ENCODE measurements at regions not wholly inside any gene's neighbourhood (a gene's known extent, or its start where the extent isn't known, plus 50 kb on each side); places are given as distances from the start of the nearest gene placed in this dataset.
A peak's percentile ranks its signal among the peaks of the same experiment; 100 is the strongest.

GRCh38 chr10:131514454-131514853 is 202.9 kb upstream of the TCERG1L start:
- no peaks in the 10 kb centered on the region for H3K36me3 ChIP-seq (ENCODE audit: control insufficient read depth, insufficient read depth, low read length)
- H3K4me3 ChIP-seq (ENCODE audit: low read depth, low read length) = no peak overlapping the region
- no peak for TF ChIP-seq CTCF (IDR thresholded peaks at IDR 0.05; ENCODE audit: insufficient read depth, low read length, severe bottlenecking)
- peak; percentile 1 for DNase-seq (ENCODE audit: low read depth)
- FAIRE-seq = no peak
- H3K27me3 ChIP-seq (ENCODE audit: control insufficient read depth, insufficient read depth, low read length) = no peaks in the 10 kb centered on the region

GRCh38 chr10:131516285-131516684 is 204.8 kb upstream of the TCERG1L start:
- Histone ChIP-seq H3K27me3 (ENCODE audit: control insufficient read depth, insufficient read depth, low read length) (no peaks in the 10 kb centered on the region), H3K4me3 (ENCODE audit: low read depth, low read length) (no peak overlapping the region), H3K36me3 (ENCODE audit: control insufficient read depth, insufficient read depth, low read length) (no peaks in the 10 kb centered on the region)
- FAIRE-seq (no peak), DNase-seq (ENCODE audit: low read depth) (no peak)
- no peak for TF ChIP-seq CTCF (IDR thresholded peaks at IDR 0.05; ENCODE audit: insufficient read depth, low read length, severe bottlenecking)

- no peaks in the 10 kb centered on the region for H3K36me3 ChIP-seq (ENCODE audit: control insufficient read depth, insufficient read depth, low read length)
- H3K27me3 ChIP-seq (ENCODE audit: control insufficient read depth, insufficient read depth, low read length) = no peaks in the 10 kb centered on the region
- DNase-seq (ENCODE audit: low read depth) (no peak), FAIRE-seq (no peak)
- no peak overlapping the region for H3K4me3 ChIP-seq (ENCODE audit: low read depth, low read length)
- TF ChIP-seq CTCF (IDR thresholded peaks at IDR 0.05; ENCODE audit: insufficient read depth, low read length, severe bottlenecking) = no peak
These were observed 206.3 kb upstream of the TCERG1L start for GRCh38 chr10:131517781-131518180.

- DNase-seq (ENCODE audit: low read depth) = no peak
- H3K4me3 ChIP-seq (ENCODE audit: low read depth, low read length) = no peak overlapping the region
- no peaks in the 10 kb centered on the region for H3K36me3 ChIP-seq (ENCODE audit: control insufficient read depth, insufficient read depth, low read length)
- no peak for TF ChIP-seq CTCF (IDR thresholded peaks at IDR 0.05; ENCODE audit: insufficient read depth, low read length, severe bottlenecking)
- H3K27me3 ChIP-seq (ENCODE audit: control insufficient read depth, insufficient read depth, low read length) = no peaks in the 10 kb centered on the region
- FAIRE-seq = no peak
These were observed 208.4 kb upstream of the TCERG1L start for GRCh38 chr10:131519723-131520605.

GRCh38 chr10:131531265-131532190 is 220.0 kb upstream of the TCERG1L start:
- Histone ChIP-seq H3K36me3 (ENCODE audit: control insufficient read depth, insufficient read depth, low read length) (no peaks in the 10 kb centered on the region), H3K27me3 (ENCODE audit: control insufficient read depth, insufficient read depth, low read length) (no peaks in the 10 kb centered on the region)
- FAIRE-seq = no peak

More at GRCh38 chr10:131531265-131532190, 220.0 kb upstream of the TCERG1L start:
- H3K4me3 ChIP-seq (ENCODE audit: low read depth, low read length) = no peak overlapping the region
- DNase-seq (ENCODE audit: low read depth) = no peak
- TF ChIP-seq CTCF (IDR thresholded peaks at IDR 0.05; ENCODE audit: insufficient read depth, low read length, severe bottlenecking) = no peak

Data from bronchial epithelial cell (primary cell).